Activated CD8-positive, alpha-beta memory T cell treated with anti-CD3 and anti-CD28 coated beads for 24 hours (primary cell): ENCODE measurements at regions not wholly inside any gene's neighbourhood (a gene's known extent, or its start where the extent isn't known, plus 50 kb on each side); places are given as distances from the start of the nearest gene placed in this dataset.

Experiments used
- DNase-seq: peaks from one replicate; pipeline ENCODE4 v3.0.0-alpha.2; 2020

DNA sequence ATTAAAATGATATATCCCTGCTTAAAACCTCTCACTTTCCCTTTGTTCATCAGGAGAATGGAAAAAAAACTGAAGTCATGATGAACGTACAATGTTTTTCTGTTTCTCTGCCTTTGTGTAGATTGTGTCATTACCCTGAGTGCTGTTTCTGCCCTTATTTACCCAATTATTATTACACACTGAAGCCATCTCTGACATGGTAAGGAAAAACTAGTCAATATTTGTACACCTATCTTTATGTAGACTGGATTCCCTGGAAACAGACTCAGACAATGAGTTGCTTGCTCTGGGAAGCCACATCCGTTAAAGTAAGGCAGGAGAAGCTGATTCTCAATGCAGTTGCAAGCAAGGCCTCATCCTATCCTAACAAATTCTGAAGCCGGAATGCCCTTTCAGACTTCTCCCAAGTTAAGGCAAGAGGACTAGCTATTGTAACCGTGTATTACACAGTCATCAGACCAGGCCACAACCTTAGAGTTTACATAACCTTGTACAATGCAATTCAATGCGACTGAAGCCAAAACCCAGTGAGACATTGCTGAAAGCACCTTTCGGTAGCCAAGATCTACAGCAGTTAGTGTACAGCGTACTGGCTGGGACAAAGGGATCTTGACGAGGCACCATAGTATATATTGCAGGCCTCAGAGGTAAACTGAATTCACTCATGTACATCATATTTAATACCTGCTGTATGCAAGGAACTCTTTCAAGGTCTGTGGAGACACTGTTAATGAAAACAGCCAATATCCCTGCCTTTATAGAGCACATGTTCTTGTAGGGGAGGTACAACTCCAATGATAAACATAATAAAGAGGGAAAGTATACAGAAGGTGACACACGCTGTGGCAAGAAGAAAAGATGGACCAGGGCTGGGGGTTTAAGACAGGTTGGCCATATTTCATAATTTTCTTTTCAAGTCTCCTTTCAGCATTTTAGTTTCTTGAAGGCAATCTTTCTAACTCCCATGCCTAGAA, 1040.8 kb upstream of the SEMA6D start:
- no peak for DNase-seq

DNA sequence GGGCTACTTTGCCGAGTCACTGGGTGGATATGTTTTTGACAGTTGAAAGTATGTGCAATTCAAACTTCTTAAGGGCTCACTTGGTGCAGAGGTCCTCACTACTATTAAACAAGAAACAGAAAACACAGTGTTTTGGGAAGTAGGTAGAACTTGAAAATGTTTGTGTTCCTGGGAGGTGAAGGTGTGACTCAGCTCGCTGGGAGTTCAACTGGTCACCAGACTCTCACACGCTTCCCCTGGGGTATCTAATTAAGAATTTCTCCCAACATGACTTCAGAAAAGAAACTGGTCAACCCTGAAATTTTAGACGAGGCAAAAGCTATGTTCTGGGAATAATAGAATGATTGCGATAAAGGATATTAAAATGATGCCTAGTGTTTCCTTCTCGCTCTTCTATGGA, 1039.8 kb upstream of the SEMA6D start:
- no peak for DNase-seq

DNA sequence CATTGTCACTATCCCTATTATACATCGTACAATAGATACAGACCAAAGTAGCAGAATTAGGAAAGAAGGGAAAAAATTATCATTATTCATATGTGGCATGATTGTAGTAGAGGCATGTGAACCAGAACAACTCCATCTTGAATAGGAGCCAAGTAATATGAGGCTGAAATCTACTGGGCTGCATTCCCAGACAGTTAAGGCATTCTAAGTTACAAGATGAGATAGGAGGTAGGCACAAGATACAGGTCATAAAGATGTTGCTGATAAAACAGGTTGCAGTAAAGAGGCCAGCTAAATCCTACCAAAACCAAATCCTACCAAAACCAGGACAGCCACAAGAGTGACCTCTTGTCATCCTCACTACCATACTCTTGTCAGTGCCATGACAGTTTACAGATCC, 1035.4 kb upstream of the SEMA6D start:
- DNase-seq = no peak

DNA sequence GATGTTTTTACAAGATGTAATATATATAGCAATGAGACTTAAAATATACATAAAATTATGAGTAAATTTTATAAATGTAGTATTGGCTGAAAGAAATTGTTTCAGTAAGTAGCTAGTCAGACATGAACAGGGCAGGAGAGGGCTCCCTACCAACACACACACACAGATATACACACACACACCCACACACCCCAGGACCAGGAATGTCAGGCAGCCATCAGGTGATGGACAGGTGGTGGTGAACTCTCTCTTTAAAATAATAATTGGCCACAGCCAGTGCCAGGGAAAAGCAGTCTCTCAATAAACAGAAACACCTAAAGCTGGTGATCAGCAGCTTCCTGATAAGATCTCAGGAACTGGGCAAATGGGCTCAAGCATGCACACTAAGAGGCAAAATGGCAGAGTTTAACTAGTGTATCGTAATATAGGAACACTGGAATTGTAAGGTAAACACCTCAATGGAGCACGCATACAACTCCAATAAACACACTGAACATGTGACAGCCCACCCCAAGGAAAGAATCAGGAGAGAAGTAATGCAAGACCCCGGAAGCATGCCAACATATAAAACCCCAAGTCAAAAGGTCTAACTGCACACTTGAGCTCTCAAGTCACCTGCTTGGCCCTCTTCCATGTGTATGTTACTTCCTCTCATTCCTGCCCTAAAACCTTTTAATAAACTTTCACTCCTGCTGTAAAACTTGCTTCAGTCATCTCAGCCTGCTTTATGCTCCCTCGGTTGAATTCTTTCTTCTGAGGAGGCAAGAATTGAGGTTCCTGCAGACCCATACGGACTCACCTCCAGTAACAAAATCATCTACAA, 1034.1 kb upstream of the SEMA6D start:
- no peak for DNase-seq

DNA sequence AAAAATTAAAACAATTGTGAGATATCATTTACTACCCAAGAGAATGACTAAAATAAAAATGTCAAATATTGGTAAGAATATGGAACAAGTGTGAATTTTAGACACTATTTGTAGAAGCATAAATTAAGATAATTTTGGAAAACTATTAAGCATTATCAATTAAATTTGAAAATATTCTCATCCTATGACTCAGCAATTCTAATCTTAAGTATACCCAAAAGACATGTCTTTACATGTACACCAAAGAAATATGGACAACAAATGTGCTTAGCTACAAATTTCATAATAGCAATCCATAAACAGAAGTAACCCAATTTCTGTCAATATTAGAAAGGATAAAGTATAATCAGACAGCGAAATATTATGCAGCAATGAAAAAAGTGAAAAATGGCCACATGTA, 1032.2 kb upstream of the SEMA6D start:
- DNase-seq = no peak

DNA sequence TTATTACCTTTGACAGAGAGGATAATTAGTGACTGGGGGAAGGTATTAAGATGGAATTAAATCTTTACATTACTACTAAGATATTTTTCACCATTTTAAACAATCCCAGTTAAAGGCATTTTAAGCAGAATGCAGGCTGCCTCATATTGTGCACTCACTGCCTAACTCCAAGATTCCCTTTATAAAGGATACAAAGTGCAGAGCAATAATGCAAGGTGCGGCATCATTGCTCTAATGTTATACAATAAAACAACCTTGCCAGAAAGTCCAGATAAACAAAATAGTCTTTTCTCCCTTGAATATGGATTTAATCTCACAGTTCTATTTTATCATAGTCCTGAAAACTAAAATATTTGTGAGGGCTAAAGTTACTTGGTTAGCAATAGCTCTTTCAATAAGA, 1031.6 kb upstream of the SEMA6D start:
- no peak for DNase-seq

DNA sequence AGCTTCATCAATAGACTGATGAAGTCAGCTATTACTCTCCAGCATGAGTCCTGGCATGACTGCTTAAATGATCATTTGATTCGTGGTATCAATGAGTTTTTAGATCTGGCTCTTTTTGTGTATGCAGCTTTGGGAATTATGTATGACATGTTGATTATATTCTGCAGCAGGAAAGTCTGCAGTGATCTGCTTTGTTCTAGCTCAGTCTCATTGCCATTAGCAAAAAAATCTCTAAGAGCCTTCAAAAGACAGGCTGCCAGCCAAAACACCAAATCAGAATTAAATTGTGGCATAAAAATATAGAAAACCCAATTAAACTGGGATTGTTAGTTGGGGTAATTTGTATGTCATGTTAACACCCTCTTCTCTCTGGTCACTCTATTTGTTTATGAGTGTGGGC, 1021.0 kb upstream of the SEMA6D start:
- DNase-seq = no peak

DNA sequence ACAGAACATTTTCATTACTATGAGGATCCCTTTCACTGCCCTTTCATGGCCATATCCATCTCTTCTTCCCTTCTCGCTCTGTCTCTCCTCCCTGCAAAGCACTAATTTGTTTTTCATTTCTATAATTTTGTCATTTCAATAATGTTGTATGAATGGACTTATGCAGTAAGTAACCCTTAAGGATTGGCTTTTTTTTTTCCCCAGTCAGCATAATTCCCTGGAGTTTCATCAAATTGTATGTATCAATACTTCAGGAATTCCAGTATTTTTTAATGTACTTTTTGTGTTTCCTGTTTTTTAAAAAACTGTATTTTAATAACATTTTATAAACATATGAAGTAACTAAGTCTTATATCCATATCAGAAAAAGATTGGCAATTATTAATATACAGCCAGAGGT, 1016.0 kb upstream of the SEMA6D start:
- no peak for DNase-seq

DNA sequence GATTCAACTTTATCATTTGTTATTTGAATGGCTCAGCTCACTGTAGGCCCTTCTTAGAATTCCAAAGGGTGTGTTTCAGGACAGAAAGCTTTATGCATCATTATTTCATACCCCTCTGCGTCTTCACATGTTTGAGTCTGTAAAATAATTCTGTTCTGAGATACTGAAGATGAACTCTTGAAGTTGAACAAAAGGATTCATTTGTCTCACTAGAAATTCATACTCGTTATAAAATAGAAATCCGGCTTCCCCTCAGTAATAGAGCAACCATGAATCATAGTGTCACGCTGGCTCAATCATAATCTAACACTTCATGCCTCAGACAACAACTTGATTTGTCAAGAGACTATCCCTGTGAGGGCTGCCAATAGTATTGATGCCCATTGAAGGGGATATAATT, 1015.4 kb upstream of the SEMA6D start:
- no peak for DNase-seq

DNA sequence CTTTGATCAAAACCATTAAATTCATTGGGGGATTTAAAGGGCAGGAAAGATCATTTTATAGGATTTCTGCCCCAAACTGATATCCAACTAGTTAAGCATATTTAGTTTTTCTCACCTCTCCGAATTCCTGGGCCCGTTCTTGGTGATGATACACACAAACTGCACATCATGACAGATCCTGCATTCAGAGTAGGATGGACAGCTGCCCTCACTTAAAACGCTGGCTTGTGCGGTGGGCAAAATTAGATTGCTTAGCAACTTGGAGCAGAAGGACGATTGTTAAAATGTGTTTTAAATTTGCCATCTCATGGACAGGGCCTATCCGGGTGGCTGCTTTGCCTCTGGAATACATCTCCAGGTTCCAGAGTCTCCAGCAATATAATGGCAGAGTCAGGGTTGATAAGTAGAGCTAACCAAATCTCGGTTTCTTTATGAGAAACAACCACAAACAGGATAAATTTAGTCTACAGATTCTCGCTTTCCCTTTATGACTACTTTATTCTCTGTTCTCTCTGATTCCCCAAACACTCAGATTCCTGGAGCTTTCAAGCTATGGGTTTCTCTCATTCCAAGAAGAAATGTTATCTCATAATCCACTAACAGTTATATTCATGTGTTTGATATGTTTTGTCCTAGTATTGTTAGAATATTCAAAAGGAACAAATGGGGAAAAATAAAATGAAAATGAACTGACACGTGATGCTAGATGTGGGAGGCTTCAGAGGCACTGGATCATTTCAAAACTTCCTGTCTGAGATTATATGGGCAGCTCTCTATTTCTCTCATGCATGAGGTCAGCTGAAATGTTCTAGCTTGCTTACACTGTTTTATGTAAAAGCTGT, 1014.1 kb upstream of the SEMA6D start:
- no peak for DNase-seq

DNA sequence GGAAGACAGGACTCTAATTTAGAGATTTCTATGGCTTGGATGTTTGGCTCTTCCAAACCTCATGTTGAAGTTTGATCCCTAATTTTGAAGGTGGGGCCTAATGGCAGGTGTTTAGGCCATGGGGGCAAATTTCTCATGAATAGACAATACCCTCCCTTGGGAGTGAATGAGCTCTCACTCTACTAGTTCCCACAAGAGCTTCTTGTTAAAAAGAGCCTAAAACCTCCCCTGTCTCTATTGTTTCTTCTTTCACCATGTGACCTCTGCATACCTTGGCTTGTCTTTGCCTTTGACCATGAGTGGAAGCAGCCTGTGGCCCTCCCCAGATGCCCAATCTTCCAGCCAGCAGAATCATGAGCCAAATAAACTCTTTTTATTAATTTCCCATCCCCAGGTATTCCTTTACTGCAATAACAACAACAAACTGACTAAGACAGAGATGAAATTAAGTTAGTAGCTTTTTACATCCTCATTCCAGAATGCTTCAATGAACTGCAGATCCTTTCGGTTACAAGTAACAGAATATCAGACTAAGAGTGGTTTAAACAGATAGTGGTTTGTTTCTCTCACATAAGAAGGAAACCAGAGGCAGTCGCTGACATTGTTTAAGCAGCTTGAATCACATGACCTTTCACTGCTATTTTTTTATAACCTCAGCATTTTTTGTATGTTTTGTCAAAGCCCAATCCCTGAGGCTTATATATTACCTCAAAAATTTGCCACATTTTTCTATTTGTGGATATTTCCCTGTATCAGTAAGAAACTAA, 1013.3 kb upstream of the SEMA6D start:
- no peak for DNase-seq

DNA sequence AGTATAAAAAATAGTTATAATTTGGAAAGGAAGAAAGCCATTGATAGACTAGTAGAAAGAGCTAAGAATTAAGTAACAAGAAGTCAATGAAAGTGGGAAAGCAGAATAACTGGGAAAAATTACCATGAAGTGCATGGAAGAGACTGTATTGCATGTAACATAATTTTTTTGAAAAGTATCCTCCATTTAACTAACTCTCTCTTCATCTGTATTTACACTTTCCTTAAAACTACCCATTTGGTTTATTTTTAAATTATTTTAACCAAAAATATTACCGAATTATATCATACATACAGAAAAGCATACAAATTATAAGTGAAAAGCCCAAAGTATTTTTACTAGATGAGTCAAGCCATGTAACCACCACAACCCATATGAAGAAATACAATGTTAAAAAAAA, 1009.9 kb upstream of the SEMA6D start:
- DNase-seq = no peak

DNA sequence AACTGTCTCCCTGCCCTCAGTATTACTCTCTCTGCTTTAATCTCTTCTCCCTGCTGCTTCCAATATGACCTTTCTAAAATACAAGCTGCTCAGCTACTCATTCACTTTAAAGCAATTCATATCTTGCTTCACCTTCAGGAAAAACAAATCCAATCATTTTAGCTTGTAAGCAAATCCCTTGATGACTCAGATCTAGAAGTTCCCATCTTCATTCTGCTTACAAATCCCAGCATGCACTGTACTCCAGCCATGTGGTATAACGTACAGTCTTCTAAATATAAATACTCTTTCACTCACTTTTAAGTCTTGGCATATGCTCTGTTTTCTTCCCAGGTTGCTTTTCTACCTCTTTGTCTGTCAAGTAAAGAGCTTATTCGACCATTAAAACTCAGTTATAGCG, 1009.1 kb upstream of the SEMA6D start:
- DNase-seq = no peak

DNA sequence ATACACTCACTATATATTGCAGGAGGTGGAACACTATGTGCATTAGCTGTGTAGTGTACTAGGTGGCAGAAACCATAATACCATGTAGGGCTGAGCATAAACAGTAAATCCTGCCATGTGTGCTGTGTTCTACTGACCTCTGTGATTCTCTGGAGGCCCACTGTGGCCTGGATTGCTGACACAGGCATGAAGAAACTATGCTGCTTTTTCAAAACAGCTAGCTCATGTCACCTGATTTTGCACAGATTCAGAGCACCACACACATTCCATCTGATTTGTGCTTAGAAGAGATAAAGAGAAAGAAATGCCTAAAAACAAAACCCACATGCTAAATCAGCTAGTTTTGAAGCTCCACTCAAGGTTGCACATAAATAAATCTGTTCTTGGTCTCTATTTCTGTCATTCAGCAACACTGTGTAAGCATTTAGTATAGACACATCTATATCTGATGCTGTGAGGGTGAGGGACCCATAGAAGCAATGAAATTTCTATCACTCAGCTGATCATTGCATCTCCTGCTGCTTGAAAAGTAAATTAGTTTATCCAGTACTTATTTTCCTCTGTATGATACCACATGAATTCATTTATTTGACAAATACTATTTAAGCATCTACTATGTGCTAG, 1007.7 kb upstream of the SEMA6D start:
- DNase-seq = no peak

DNA sequence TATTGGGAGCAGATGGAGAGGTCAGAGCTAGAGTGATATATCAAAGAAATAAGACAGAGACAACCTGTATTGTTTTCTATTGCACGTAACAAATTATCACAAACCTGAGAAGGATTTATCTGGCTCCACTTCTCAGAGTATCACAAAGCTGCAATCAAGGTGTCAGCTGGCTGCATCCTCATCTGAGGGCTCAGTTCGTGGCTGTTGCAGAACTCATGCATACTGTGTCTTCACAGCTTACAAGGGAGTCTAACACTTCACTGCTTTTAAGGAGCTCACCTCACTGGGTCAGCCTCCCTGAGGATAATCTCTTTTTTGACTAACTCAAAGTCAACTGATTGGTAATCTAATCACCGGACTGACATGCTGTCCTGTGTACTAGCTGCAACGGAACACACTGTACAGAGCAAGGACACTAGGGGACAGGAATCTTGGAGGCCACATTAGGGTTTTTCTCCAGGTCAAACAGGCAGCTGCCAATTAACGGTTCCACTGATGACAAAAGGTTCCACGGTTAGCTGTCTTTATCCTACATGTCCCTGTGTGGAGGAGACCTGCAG, 1006.8 kb upstream of the SEMA6D start:
- no peak for DNase-seq

DNA sequence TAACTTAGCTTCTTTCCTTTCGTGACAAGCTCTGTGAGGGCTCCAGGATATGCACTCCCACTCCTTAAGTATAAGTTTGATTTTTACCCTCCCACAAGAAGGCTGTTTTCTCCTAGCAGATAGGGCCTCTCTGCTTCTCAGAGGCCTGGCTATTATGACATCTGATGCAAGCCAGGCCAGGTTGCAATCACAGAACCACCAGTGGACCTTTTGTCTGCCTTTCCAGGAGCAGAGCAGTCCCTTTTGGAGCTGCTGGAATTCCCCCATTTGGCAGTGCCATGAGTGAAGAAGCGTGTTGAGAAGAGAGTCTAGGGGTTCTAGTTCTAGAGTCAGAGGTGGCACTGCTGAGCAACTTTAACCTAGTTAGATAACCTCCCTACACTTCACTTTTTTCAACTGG, 1004.3 kb upstream of the SEMA6D start:
- DNase-seq = no peak

DNA sequence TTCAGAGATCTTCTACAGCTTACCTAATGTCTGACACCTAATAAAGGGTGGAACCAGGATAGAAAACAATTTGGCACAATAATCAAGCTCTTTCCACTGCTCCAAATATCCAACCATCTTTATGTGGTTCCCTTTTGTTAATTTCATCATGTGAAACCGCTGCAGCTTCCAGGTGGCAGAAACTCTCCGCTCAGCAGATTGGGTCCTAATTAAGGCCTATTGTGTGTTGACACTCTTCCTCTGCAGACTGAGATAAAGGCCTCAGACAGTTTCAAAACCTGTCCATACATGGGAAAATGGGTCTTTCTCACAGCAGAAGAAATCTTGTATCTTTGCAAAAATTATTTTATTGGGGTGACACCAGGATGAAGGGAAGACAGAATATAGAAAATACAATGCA, 1002.4 kb upstream of the SEMA6D start:
- no peak for DNase-seq

DNA sequence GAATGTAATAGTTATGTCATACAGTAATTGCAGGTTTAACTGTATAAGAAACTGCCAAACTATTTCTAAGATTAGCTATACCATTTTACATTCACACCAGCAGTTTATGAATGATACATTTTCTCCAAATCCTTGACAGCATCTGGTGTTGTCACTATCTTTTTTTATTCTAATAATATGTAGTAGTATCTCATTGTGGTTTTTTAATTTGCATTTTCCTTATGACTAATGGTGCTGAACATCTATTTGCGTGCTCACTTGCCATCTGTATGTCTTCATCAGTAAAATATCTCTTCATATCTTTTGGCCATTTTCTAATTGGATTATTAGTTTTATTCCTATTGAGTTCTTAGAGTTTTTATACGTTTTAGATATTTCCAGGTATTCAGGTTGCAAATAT, 994.0 kb upstream of the SEMA6D start:
- no peak for DNase-seq

DNA sequence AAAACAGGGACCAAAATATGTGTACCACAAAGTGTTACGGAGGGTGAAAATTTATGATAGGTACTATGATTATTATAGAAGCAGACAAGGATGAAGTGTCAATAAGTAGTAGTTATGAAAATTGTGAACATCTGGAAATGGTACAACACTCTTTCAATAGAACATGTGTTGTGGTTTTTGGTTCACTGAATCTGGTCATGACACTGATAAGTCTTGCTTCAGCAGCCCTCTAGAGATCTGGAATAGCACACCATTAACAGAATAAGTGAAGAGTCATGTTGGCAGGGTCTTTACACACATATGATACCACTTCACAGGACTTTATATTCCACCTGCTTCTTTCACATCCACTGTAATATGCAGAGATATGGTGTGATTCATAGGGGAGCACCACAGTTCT, 985.2 kb upstream of the SEMA6D start:
- DNase-seq = no peak

DNA sequence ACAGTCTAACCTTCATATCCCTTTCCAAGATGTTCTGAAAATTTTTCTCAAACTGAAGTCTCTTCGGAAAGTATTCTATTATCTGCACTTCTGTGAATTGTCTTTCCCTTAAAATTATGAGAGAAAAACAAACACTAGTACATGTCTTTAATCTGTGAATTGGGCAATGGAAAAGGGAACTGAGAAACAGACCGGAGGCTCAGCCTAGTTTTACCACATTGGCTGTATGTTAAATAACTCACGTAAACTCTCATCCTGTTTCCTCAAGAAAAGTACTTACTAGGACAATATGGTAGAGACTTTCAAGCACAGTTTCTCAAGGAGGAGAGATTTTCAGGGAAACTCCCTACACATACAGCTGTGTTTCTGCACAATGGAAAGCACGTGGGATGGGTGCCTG, 982.2 kb upstream of the SEMA6D start:
- no peak for DNase-seq

DNA sequence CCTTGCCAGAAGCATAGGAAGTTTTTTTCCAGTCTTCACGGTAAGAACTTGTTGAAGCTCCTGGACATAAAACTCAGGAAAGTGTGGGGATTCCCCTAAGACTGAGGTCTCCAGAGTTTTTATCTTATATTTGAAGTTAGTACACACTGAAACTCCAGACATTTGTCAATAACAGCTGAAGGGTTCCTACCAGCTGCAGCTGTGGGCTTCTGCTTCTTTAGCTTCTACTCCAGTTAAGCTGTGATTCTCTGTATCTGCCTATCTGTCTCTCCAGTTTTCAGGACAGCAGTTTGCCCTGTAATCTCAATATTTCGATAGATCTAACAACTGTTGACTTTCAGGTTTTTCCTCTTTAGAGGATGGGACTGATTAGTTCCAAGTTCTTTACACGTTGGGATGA, 966.0 kb upstream of the SEMA6D start:
- DNase-seq = no peak

DNA sequence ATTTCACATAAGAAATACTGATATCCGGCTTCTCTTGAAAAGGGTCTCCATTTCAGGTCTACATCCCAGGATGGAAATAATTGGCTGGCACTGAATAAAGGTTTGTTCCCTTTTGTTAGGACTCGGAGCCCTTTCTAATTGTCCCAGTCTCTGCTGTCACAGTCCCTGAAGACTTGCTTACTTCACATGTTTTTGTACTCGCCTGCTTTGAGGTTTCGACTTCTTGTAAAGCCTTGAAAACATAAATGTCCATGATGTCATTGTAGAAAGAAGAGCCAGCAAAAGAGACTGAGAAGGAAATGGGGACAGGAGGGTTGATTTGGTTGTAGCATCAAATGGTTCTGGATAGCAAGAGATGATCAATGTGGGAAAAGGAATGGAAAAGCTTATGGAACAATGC, 963.4 kb upstream of the SEMA6D start:
- DNase-seq = no peak
